Ovary (tissue), 7 donors: ENCODE measurements at regions not wholly inside any gene's neighbourhood (a gene's known extent, or its start where the extent isn't known, plus 50 kb on each side); places are given as distances from the start of the nearest gene placed in this dataset.

ENCODE experiments used
- DNase-seq, 5 donors: peaks; one replicate each; pipeline ENCODE4 v3.0.0-alpha.2; 2019 to 2020
- H3K27ac ChIP-seq, 2 donors: fragments of 200-600 bp; one replicate each; pipeline versions ENCODE4 v1.5.1 to v1.8.0; 2019 to 2022
- H3K27me3 ChIP-seq: fragments of 200-600 bp; one replicate; pipeline ENCODE4 v1.8.0; 2022
- H3K36me3 ChIP-seq: fragments of 200-600 bp; sonication (generic); one replicate; pipeline ENCODE4 v1.5.1; 2019
- H3K4me1 ChIP-seq: one replicate; pipeline ENCODE4 v1.8.1; 2013; ENCODE audit warnings: mild to moderate bottlenecking, moderate library complexity; ENCODE audit not compliant: insufficient read depth
- H3K4me3 ChIP-seq: fragments of 200-600 bp; sonication (generic); one replicate; pipeline ENCODE4 v1.5.1; 2017
- H3K9me3 ChIP-seq, 2 donors: fragments of 200-600 bp in 1 of 2; sonication (generic) in 1 of 2; one replicate each; pipeline versions ENCODE4 v1.5.1 to v1.8.1; 2013 to 2019; ENCODE audit warnings: mild to moderate bottlenecking in 1 of 2, moderate library complexity in 1 of 2
- CTCF ChIP-seq, 3 donors: fragments of 450-650 bp in 2 of 3; fragments of 200-600 bp in 1 of 3; IDR thresholded peaks; one replicate each; pipeline versions ENCODE4 v1.5.1 to v1.8.0; 2016 to 2022; ENCODE audit warnings: antibody characterized with exemption in 3 of 3, mild to moderate bottlenecking in 1 of 3
- EP300 ChIP-seq: sonication (generic); formaldehyde crosslinking; IDR thresholded peaks from one replicate; pipeline ENCODE4 v1.6.1; 2017; ENCODE audit warnings: antibody characterized with exemption
- POLR2A ChIP-seq: fragments of 450-650 bp; IDR thresholded peaks from one replicate; pipeline ENCODE4 v1.6.1; 2017; ENCODE audit warnings: antibody characterized with exemption, mild to moderate bottlenecking, moderate library complexity
- WGBS, 3 donors: extraction: QIAGEN DNeasy Blood & Tissue Kit in 1 of 3; methylation state at CpG; one replicate each; pipeline versions ENCODE4 v1.1.5 to v1.1.7; 2013 to 2017; 5-methylcytosine and 5-hydroxymethylcytosine counted together
- intact Hi-C, 4 donors: fragments of 100-400 bp; cut with DNase I; formaldehyde crosslinking; loops; one replicate each; pipeline versions ENCODE4 v1.11.0 to v1.15.1; 2022 to 2023
- donor health status: DM: no; HTN: no; CAD: no; lungs with moderate emphysema.
- donor health status: DM: no; HTN: no; CAD: no.
- donor health status: Bipolar disorder and iron deficiency.
- donor health status: DM: no; HTN: no; CAD: no.
- donor health status: DM: yes; HTN: yes; CAD: no.

GRCh38 chr3:106768941-106769480, 608.2 kb upstream of the CCDC54 start:
- Histone ChIP-seq H3K27ac (no peak overlapping the region), H3K36me3 (no peaks in the 10 kb centered on the region), H3K9me3 (no peaks in the 10 kb centered on the region), H3K4me3 (no peak overlapping the region), H3K4me1 (no peaks in the 10 kb centered on the region), H3K27me3 (no peaks in the 10 kb centered on the region)
- TF ChIP-seq EP300 (no peak), POLR2A (no peak), CTCF (IDR thresholded peaks at IDR 0.05) (no peak)
- intact Hi-C loops, result no loop called here
- no peak for DNase-seq

GRCh38 chr3:106773795-106774194, 603.4 kb upstream of the CCDC54 start:
- DNase-seq, result no peak
- no peaks in the 10 kb centered on the region for H3K9me3 ChIP-seq
- no peaks in the 10 kb centered on the region for H3K4me1 ChIP-seq
- H3K27ac ChIP-seq, result no peak overlapping the region
- H3K4me3 ChIP-seq, result no peak overlapping the region
- H3K27me3 ChIP-seq, result no peaks in the 10 kb centered on the region
- intact Hi-C loops, result no loop called here
- 86 to 96% (median 92%) methylated on average over 1 of the region's 1 CpG for WGBS, 3 donors
- no peaks in the 10 kb centered on the region for H3K36me3 ChIP-seq
- TF ChIP-seq CTCF (IDR thresholded peaks at IDR 0.05), result no peak
- no peak for TF ChIP-seq POLR2A

GRCh38 chr3:106783231-106783630, 594.0 kb upstream of the CCDC54 start:
- no peak for DNase-seq
- Histone ChIP-seq H3K4me3 (no peak overlapping the region), H3K27me3 (no peaks in the 10 kb centered on the region), H3K36me3 (no peaks in the 10 kb centered on the region), H3K4me1 (no peaks in the 10 kb centered on the region), H3K27ac (no peak overlapping the region), H3K9me3 (no peaks in the 10 kb centered on the region)
- intact Hi-C loops, result no loop called here
- TF ChIP-seq EP300, result no peak
- no peak for TF ChIP-seq CTCF (IDR thresholded peaks at IDR 0.05)
- no peak for TF ChIP-seq POLR2A

- H3K27me3 ChIP-seq, result no peaks in the 10 kb centered on the region
- no peaks in the 10 kb centered on the region for H3K4me1 ChIP-seq
- intact Hi-C loops, result no loop called here
- H3K9me3 ChIP-seq, result no peaks in the 10 kb centered on the region
- H3K4me3 ChIP-seq, result no peak overlapping the region
- no peak for DNase-seq
- TF ChIP-seq EP300 (no peak), POLR2A (no peak), CTCF (IDR thresholded peaks at IDR 0.05) (no peak)
- WGBS, 3 donors, result 78 to 85% (median 84%) methylated on average over 4 of the region's 4 CpGs
- H3K27ac ChIP-seq, result no peak overlapping the region
- H3K36me3 ChIP-seq, result no peaks in the 10 kb centered on the region
These were observed 588.0 kb upstream of the CCDC54 start for GRCh38 chr3:106789276-106789675.

GRCh38 chr3:106792716-106793115, 584.5 kb upstream of the CCDC54 start:
- H3K36me3 ChIP-seq, result no peaks in the 10 kb centered on the region
- no peaks in the 10 kb centered on the region for H3K4me1 ChIP-seq
- H3K4me3 ChIP-seq, result no peak overlapping the region
- WGBS, 3 donors, result 95 to 100% (median 97%) methylated on average over 1 of the region's 1 CpG
- TF ChIP-seq CTCF (IDR thresholded peaks at IDR 0.05), result no peak
- TF ChIP-seq EP300, result no peak
- TF ChIP-seq POLR2A, result no peak
- intact Hi-C loops, result no loop called here
- H3K9me3 ChIP-seq, result no peaks in the 10 kb centered on the region
- no peak overlapping the region for H3K27ac ChIP-seq
- H3K27me3 ChIP-seq, result no peaks in the 10 kb centered on the region
- no peak for DNase-seq
